Psoas muscle (tissue), 7 donors: ENCODE measurements at regions not wholly inside any gene's neighbourhood (a gene's known extent, or its start where the extent isn't known, plus 50 kb on each side); places are given as distances from the start of the nearest gene placed in this dataset.

ENCODE experiments used
- ATAC-seq, 4 donors: fragments of 200-7000 bp; cut with Tn5 transposase; one replicate each; pipeline ENCODE4 v1.9.1; 2020; ENCODE audit warnings: moderate library complexity in 3 of 4, mild to moderate bottlenecking in 2 of 4
- DNase-seq, 2 donors: peaks; one replicate each; pipeline ENCODE4 v3.0.0-alpha.2; 2020
- H3K27ac ChIP-seq: fragments of 200-600 bp; one replicate; pipeline ENCODE4 v1.8.0; 2022
- H3K27me3 ChIP-seq, 3 donors: fragments of 200-600 bp in 1 of 3; one replicate each; pipeline versions ENCODE4 v1.6.1 to v1.8.0; 2013 to 2022; ENCODE audit warnings: low read length in 2 of 3, mild to moderate bottlenecking in 2 of 3, moderate library complexity in 1 of 3; ENCODE audit not compliant: insufficient read depth in 3 of 3
- H3K36me3 ChIP-seq, 2 donors: fragments of 200-600 bp in 1 of 2; one replicate each; pipeline versions ENCODE4 v1.6.1 to v1.8.0; 2013 to 2022; ENCODE audit warnings: low read depth in 1 of 2, mild to moderate bottlenecking in 1 of 2, moderate library complexity in 1 of 2; ENCODE audit not compliant: insufficient read depth in 1 of 2
- H3K4me1 ChIP-seq: fragments of 200-600 bp; one replicate; pipeline ENCODE4 v1.8.0; 2022
- H3K4me3 ChIP-seq: fragments of 200-600 bp; one replicate; pipeline ENCODE4 v1.8.0; 2022; ENCODE audit warnings: mild to moderate bottlenecking
- H3K9me3 ChIP-seq: fragments of 200-600 bp; one replicate; pipeline ENCODE4 v1.8.0; 2022
- CTCF ChIP-seq: fragments of 200-600 bp; IDR thresholded peaks from one replicate; pipeline ENCODE4 v1.8.0; 2022; ENCODE audit warnings: antibody characterized with exemption
- WGBS, 3 donors: extraction: QIAGEN DNeasy Blood & Tissue Kit; methylation state at CpG; one replicate each; pipeline versions ENCODE4 v1.1.6 to v1.1.7; 2013; 5-methylcytosine and 5-hydroxymethylcytosine counted together
- intact Hi-C, 2 donors: fragments of 100-400 bp; cut with DNase I; formaldehyde crosslinking; loops; one replicate each; pipeline versions ENCODE4 v1.11.0 to v1.14.2; 2022
- donor health status: healthy with polysubstance abuse.
- donor health status: DM: no; HTN: no; CAD: no; lungs with moderate emphysema.
- donor health status: Bipolar disorder and iron deficiency.
- donor health status: healthy.
- donor health status: DM: yes; HTN: yes; CAD: no.
- donor health status: DM: no; HTN: no; CAD: no.
- donor health status: DM: yes; HTN: yes; CAD: no.

GRCh38 chr1:182185842-182186756 lies 124.6 kb upstream of the ZNF648 start:
- no peaks in the 10 kb centered on the region for H3K9me3 ChIP-seq
- no peaks in the 10 kb centered on the region for H3K4me1 ChIP-seq
- no peaks in the 10 kb centered on the region for H3K36me3 ChIP-seq
- no peak overlapping the region for H3K4me3 ChIP-seq
- ATAC-seq (peak; percentile 40 to 69 (median 46)), DNase-seq (no peak)
- no peak for TF ChIP-seq CTCF
- intact Hi-C loops, result no loop called here
- H3K27ac ChIP-seq, result no peak overlapping the region
- WGBS, 3 donors, result 60 to 84% (median 72%) methylated on average over 2 of the region's 2 CpGs
- no peaks in the 10 kb centered on the region for H3K27me3 ChIP-seq

- WGBS, 3 donors, result 79 to 90% (median 87%) methylated on average over 2 of the region's 2 CpGs
- TF ChIP-seq CTCF, result no peak
- no peak for ATAC-seq
- H3K9me3 ChIP-seq, result no peaks in the 10 kb centered on the region
- H3K4me3 ChIP-seq, result no peak overlapping the region
- H3K4me1 ChIP-seq, result no peaks in the 10 kb centered on the region
- intact Hi-C loops, result no loop called here
- no peaks in the 10 kb centered on the region for H3K36me3 ChIP-seq
- H3K27ac ChIP-seq, result no peak overlapping the region
- no peak for DNase-seq
- H3K27me3 ChIP-seq, result no peaks in the 10 kb centered on the region
Measured at GRCh38 chr1:182185136-182185535, 123.6 kb upstream of the ZNF648 start.

- WGBS, 3 donors, result 52 to 71% (median 57%) methylated on average over 3 of the region's 3 CpGs
- no peak for ATAC-seq
- no peak overlapping the region for H3K27ac ChIP-seq
Measured at GRCh38 chr1:182183606-182184005, 122.1 kb upstream of the ZNF648 start.

GRCh38 chr1:182182311-182182710 lies 120.8 kb upstream of the ZNF648 start:
- Histone ChIP-seq H3K4me3 (no peak overlapping the region), H3K27me3 (no peaks in the 10 kb centered on the region), H3K36me3 (no peaks in the 10 kb centered on the region), H3K27ac (no peak overlapping the region), H3K9me3 (no peaks in the 10 kb centered on the region), H3K4me1 (no peaks in the 10 kb centered on the region)
- no peak for ATAC-seq
- no peak for DNase-seq
- TF ChIP-seq CTCF, result no peak
- intact Hi-C loops, result no loop called here

More at GRCh38 chr1:182183606-182184005, 122.1 kb upstream of the ZNF648 start:
- intact Hi-C loops, result no loop called here
- Histone ChIP-seq H3K4me1 (no peaks in the 10 kb centered on the region), H3K9me3 (no peaks in the 10 kb centered on the region), H3K36me3 (no peaks in the 10 kb centered on the region), H3K4me3 (no peak overlapping the region), H3K27me3 (no peaks in the 10 kb centered on the region)
- no peak for TF ChIP-seq CTCF
- no peak for DNase-seq
